ENCODE measurements at regions not wholly inside any gene's neighbourhood (a gene's known extent, or its start where the extent isn't known, plus 50 kb on each side); places are given as distances from the start of the nearest gene placed in this dataset.

DNA sequence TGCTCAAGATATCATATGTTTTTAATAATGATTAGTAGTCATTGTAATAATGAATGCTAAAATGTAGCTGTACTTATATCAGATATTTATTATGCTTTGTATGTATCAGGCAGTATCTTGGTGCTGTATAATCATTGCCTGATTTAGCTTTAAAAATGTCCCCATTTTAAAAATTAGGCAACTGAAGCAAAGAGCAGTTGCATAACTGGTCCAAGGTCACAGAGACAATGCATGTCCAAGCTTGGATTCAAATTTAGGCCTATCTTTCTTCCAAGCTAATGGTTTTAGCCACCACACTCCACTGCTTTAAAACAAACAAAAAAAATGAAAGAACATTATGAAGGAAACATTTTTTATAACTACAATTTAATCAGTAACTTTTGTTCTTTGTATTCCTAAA is 725.8 kb upstream of the RAG2 start (continued):
- TF ChIP-seq MYBL2 (CRISPR knock-in tag; IDR thresholded peaks at IDR 0.05) (no peak), TCF7 (CRISPR knock-in tag; IDR thresholded peaks at IDR 0.05; ENCODE audit: low read depth) (no peak), KAT7 (CRISPR knock-in tag; IDR thresholded peaks at IDR 0.05; ENCODE audit: borderline replicate concordance) (no peak)
- TF ChIP-seq, protein P1, sequence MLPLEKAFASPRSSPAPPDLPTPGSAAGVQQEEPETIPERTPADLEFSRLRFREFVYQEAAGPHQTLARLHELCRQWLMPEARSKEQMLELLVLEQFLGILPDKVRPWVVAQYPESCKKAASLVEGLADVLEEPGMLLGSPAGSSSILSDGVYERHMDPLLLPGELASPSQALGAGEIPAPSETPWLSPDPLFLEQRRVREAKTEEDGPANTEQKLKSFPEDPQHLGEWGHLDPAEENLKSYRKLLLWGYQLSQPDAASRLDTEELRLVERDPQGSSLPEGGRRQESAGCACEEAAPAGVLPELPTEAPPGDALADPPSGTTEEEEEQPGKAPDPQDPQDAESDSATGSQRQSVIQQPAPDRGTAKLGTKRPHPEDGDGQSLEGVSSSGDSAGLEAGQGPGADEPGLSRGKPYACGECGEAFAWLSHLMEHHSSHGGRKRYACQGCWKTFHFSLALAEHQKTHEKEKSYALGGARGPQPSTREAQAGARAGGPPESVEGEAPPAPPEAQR (CRISPR knock-in tag; IDR thresholded peaks at IDR 0.05), result no peak

DNA sequence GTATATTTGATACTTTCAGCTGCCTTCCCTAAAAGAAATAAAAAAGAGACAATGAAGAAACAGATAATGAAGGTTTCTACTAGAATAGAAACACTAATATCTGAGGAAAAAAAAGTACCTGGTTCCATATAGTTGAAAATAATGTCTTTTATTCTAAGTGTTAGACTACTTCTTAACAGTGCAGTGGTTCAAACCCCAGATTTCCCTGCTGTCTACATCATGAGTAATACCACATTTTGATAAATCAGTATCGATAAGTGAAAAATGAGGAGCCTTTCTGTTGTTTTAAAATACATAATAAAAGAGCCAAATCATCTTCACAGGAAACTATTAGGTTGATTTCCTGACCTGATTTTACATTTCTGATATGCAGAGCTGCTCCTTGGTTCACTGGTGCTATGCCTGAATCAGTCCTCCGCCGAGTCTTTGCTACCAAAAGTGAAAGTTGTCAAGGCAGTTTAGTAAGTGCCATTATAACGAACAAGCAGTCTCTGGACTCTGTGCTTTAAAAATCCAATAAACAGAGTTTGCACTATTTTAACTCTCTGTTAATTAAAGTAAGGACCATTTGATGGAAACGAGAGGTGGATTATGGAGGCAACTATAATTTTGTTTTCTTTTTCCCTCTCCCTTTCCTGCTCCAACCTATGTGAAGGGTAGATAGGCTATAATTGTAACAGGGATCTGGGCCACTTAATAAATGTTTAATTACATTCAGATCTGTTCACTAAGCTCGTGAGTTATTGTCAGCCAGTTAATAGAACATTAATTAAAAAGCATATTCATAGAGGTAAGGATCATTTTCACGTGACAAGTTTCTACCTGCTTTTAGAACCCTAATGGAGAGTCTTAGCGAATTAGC is 724.5 kb upstream of the RAG2 start:
- H3K4me1 Mint-ChIP-seq, result no peaks in the 10 kb centered on the region
- TF ChIP-seq, protein P2, sequence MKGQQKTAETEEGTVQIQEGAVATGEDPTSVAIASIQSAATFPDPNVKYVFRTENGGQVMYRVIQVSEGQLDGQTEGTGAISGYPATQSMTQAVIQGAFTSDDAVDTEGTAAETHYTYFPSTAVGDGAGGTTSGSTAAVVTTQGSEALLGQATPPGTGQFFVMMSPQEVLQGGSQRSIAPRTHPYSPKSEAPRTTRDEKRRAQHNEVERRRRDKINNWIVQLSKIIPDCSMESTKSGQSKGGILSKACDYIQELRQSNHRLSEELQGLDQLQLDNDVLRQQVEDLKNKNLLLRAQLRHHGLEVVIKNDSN (CRISPR knock-in tag; IDR thresholded peaks at IDR 0.05), result no peak
- TF ChIP-seq, protein P3, sequence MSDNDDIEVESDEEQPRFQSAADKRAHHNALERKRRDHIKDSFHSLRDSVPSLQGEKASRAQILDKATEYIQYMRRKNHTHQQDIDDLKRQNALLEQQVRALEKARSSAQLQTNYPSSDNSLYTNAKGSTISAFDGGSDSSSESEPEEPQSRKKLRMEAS (CRISPR knock-in tag; IDR thresholded peaks at IDR 0.05), result no peak
- TF ChIP-seq RELA (CRISPR knock-in tag; IDR thresholded peaks at IDR 0.05; ENCODE audit: borderline replicate concordance), result no peak
- TF ChIP-seq, protein P4, sequence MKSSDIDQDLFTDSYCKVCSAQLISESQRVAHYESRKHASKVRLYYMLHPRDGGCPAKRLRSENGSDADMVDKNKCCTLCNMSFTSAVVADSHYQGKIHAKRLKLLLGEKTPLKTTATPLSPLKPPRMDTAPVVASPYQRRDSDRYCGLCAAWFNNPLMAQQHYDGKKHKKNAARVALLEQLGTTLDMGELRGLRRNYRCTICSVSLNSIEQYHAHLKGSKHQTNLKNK (CRISPR knock-in tag; IDR thresholded peaks at IDR 0.05), result no peak
- no peak for DNase-seq (ENCODE audit: low spot score)
- H3K4me3 Mint-ChIP-seq, result no peak overlapping the region
- no peak for ATAC-seq
- CTCF ChIA-PET, result no interaction called here
- H3K36me3 Mint-ChIP-seq, result peaks cover 52% of the 10 kb centered on the region
- POLR2A ChIA-PET, result no interaction called here
- H3K9me3 Mint-ChIP-seq, result peaks cover 60% of the 10 kb centered on the region
- no peaks in the 10 kb centered on the region; the same call in 1 of the 2 replicates for H3K27me3 Mint-ChIP-seq (ENCODE audit: low read depth)
- H3K27ac Mint-ChIP-seq, result no peak overlapping the region

DNA sequence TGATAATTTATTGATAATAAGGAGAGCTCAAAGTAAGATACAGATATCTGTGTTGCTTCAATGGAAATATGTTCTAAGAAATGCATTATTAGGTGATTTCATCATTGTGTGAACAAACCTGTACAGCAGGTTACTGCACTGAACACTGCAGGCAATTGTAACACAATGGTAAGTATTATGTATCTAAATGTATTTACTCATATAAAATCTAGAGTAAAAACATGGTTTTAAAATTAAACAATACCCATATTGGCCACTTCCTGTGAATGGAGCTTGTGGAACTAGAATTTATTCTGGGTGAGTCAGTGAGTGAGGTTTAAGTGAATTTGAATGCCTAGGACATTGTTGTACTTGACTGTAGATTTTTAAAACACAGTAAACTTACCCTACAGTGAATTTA is 722.9 kb upstream of the RAG2 start:
- no peak overlapping the region for H3K27ac Mint-ChIP-seq
- DNase-seq (ENCODE audit: low spot score), result no peak
- peaks cover 52% of the 10 kb centered on the region for H3K9me3 Mint-ChIP-seq
- H3K4me3 Mint-ChIP-seq, result no peak overlapping the region
- TF ChIP-seq OVOL2 (CRISPR knock-in tag; IDR thresholded peaks at IDR 0.05; ENCODE audit: borderline replicate concordance) (no peak), ZNF317 (CRISPR knock-in tag; IDR thresholded peaks at IDR 0.05; ENCODE audit: borderline replicate concordance, low read depth) (no peak), FOXJ3 (CRISPR knock-in tag; IDR thresholded peaks at IDR 0.05; ENCODE audit: borderline replicate concordance) (no peak), NR2C2 (CRISPR knock-in tag; IDR thresholded peaks at IDR 0.05) (no peak), PRRX2 (CRISPR knock-in tag; IDR thresholded peaks at IDR 0.05) (no peak), NR1H2 (CRISPR knock-in tag; IDR thresholded peaks at IDR 0.05) (no peak), NFE2L1 (CRISPR knock-in tag; IDR thresholded peaks at IDR 0.05) (no peak), ZNF263 (CRISPR knock-in tag; IDR thresholded peaks at IDR 0.05; ENCODE audit: low read depth) (no peak)
- TF ChIP-seq, protein P5, sequence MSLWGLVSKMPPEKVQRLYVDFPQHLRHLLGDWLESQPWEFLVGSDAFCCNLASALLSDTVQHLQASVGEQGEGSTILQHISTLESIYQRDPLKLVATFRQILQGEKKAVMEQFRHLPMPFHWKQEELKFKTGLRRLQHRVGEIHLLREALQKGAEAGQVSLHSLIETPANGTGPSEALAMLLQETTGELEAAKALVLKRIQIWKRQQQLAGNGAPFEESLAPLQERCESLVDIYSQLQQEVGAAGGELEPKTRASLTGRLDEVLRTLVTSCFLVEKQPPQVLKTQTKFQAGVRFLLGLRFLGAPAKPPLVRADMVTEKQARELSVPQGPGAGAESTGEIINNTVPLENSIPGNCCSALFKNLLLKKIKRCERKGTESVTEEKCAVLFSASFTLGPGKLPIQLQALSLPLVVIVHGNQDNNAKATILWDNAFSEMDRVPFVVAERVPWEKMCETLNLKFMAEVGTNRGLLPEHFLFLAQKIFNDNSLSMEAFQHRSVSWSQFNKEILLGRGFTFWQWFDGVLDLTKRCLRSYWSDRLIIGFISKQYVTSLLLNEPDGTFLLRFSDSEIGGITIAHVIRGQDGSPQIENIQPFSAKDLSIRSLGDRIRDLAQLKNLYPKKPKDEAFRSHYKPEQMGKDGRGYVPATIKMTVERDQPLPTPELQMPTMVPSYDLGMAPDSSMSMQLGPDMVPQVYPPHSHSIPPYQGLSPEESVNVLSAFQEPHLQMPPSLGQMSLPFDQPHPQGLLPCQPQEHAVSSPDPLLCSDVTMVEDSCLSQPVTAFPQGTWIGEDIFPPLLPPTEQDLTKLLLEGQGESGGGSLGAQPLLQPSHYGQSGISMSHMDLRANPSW (CRISPR knock-in tag; conservative IDR thresholded peaks at IDR 0.05; ENCODE audit: low read depth), result no peak
- TF ChIP-seq, protein P1 (CRISPR knock-in tag; IDR thresholded peaks at IDR 0.05), result no peak
- TF ChIP-seq, protein P6, sequence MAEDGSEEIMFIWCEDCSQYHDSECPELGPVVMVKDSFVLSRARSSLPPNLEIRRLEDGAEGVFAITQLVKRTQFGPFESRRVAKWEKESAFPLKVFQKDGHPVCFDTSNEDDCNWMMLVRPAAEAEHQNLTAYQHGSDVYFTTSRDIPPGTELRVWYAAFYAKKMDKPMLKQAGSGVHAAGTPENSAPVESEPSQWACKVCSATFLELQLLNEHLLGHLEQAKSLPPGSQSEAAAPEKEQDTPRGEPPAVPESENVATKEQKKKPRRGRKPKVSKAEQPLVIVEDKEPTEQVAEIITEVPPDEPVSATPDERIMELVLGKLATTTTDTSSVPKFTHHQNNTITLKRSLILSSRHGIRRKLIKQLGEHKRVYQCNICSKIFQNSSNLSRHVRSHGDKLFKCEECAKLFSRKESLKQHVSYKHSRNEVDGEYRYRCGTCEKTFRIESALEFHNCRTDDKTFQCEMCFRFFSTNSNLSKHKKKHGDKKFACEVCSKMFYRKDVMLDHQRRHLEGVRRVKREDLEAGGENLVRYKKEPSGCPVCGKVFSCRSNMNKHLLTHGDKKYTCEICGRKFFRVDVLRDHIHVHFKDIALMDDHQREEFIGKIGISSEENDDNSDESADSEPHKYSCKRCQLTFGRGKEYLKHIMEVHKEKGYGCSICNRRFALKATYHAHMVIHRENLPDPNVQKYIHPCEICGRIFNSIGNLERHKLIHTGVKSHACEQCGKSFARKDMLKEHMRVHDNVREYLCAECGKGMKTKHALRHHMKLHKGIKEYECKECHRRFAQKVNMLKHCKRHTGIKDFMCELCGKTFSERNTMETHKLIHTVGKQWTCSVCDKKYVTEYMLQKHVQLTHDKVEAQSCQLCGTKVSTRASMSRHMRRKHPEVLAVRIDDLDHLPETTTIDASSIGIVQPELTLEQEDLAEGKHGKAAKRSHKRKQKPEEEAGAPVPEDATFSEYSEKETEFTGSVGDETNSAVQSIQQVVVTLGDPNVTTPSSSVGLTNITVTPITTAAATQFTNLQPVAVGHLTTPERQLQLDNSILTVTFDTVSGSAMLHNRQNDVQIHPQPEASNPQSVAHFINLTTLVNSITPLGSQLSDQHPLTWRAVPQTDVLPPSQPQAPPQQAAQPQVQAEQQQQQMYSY (CRISPR knock-in tag; IDR thresholded peaks at IDR 0.05), result no peak
- ATAC-seq, result no peak
- H3K36me3 Mint-ChIP-seq, result peaks cover 46% of the 10 kb centered on the region
- H3K27me3 Mint-ChIP-seq (ENCODE audit: low read depth), result no peaks in the 10 kb centered on the region
- ChIA-PET CTCF (no interaction called here), POLR2A (no interaction called here)
- H3K4me1 Mint-ChIP-seq, result no peaks in the 10 kb centered on the region

All from WTC11 (cell line).